Neural progenitor cell (in vitro differentiated cells): ENCODE measurements at regions not wholly inside any gene's neighbourhood (a gene's known extent, or its start where the extent isn't known, plus 50 kb on each side); places are given as distances from the start of the nearest gene placed in this dataset.

Experiments used
- CTCF ChIP-seq: fragments of 200-600 bp; sonication (generic); IDR thresholded peaks from 2 replicates; pipeline ENCODE4 v1.5.1; 2017; ENCODE audit warnings: antibody characterized with exemption, mild to moderate bottlenecking
- EZH2 ChIP-seq: fragments of 200-600 bp; sonication (generic); IDR thresholded peaks from 2 replicates; pipeline ENCODE4 v1.6.1; 2017; ENCODE audit warnings: antibody characterized with exemption, mild to moderate bottlenecking, moderate library complexity

DNA sequence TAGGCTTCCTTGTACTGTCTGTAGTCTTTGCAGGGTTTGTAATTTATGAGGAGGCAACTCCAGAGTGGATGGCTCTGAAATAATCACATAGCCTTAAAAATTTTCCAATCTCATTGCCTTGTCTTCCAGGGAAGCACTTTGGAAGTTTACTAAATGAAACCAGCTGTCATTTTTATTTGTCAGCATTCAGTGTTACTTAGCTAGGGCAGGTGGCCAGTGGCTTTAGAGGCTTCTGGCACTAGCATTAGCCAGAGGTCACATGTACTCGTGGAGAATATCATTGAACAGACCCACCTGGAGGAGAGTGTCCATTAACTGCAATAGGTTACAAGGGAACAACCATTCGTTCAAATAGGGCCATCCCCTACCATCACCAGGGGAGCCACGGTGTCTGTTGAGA, 160.3 kb upstream of the SLC28A3 start:
- no peak for TF ChIP-seq CTCF
- no peak for TF ChIP-seq EZH2
